ENCODE measurements at regions not wholly inside any gene's neighbourhood (a gene's known extent, or its start where the extent isn't known, plus 50 kb on each side); places are given as distances from the start of the nearest gene placed in this dataset.
A peak's percentile ranks its signal among the peaks of the same experiment; 100 is the strongest.

DNA sequence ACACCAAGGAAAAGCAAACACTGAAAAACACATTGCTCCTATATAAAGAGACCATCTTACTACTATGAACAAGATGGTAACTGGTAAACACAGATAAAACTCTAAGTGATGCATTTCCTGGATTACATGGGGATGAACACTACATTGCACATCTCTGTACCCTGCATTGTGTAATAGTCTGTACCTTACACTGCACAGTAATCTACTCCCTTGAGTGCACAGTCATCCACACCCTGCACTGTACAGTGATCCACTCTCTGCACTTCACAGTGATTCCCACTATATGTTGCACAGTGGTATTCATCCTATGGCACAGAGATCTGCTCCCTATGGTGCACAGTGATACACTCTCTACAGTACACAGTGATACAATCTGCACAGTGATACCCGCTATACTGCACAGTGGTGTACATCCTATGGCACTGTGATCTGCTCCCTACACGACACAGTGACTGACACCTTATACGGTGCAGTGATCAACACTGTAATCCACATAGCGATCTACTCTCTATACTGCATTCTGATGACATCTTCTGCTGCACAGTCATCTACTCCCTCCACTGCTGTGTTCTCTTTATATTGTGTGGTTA is 462.2 kb upstream of the RGPD4 start:
- no peak for DNase-seq

- DNase-seq, result no peak
These were observed 452.4 kb upstream of the RGPD4 start for GRCh38 chr2:107374249-107374648.

DNA sequence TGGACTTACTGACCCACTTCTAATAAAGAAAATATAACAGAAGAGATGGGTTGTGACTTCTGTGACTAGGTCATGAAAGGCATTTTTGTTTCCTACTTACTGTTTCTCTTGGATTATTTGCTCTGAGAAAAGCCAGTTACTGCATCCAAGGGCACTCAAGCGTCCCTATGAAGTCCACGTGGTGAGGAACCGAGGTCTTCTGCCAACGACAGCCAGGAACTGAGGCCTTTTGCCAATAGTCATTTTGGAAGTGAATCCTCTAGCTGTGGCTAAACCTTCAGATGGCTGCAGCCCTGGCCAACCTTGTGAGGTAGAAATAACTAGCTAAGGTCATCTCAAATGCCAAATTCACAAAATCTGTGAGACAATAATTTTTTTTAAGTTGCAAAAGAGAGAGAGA is 449.8 kb upstream of the RGPD4 start:
- peak in 4 of 58 donors; percentile 2 to 12 (median 4) for DNase-seq

DNA sequence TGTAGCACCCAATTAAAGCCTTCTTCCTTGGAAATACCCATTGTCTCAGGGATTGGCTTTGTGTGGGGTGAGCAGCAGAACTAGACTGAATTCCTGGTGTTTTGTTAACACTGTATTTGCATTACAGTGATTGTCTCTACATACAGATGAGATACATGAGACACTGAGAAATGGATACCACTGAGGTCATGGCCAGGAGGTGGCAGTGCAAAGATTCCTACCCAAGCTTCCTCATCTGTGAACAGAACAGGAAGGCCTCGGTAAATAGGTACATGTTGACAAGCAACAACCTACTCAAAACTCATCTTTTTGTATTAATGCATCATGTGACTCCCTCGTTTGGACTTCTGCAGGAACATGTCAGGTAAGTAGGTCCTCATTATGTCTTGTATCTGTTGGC is 445.8 kb upstream of the RGPD4 start:
- DNase-seq, result no peak

GRCh38 chr2:107383691-107384090 is 443.0 kb upstream of the RGPD4 start:
- peak in 36 of 58 donors; percentile 1 to 78 (median 32) for DNase-seq

DNA sequence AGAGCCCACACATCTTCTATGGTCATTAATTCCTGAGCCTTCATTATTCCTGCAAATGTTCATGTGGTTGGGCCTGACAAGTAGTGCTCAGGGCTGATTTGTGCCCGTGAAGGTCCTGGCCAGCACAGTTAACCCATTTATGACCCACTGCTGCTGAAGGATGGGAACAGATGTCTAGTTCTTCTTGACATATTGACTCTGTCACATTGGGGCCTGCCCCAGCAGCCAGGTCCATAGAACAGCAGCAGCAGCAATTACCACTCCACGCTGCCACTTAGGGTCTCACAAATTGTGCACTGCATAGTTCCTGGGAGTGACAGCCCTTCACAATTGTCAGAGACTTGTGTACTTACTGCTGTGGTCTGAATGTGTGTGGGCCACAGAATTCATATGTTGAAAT is 442.3 kb upstream of the RGPD4 start:
- no peak for DNase-seq

GRCh38 chr2:107385921-107386320 is 440.8 kb upstream of the RGPD4 start:
- no peak for DNase-seq

- peak in 1 of 58 donors; percentile 1 for DNase-seq
These were observed 434.4 kb upstream of the RGPD4 start for GRCh38 chr2:107392241-107392704.

DNA sequence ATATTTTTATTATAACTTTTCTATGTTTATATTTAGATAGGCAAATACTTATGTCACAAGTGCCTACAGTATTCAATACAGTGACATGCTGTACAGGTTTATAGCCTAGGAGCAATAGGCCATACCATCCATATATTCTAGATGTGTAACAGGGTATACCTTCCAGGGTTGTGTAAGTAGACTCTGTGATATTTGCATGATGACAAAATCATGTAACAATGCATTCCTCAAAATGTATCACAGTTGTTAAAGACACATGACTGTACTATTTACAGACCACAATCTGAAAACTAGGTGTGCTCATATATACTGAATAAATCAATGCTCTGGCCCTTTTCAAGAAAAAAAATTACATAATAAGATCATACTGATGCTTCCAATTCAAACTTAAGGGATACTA is 433.2 kb upstream of the RGPD4 start:
- DNase-seq, result no peak

GRCh38 chr2:107398683-107399082 is 428.0 kb upstream of the RGPD4 start:
- DNase-seq, result no peak

GRCh38 chr2:107402330-107402729 is 424.4 kb upstream of the RGPD4 start:
- DNase-seq, result no peak

DNA sequence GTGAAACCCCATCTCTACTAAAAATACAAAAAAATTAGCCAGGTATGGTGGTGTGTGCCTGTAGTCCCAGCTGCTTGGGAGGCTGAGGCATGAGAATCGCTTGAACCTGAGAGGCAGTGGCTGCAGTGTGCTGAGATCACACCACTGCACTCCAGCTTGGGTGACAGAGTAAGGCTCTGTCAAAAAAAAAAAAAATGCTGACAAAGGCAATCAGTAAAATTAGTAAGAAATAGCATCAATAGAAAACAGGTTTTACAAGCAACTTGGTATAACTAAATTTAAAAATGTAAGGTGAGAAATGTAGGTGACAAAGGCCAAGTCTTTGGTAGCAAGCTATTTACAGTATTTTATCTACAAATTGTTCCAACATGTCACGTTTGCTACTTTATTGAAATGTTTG is 421.4 kb upstream of the RGPD4 start:
- no peak for DNase-seq

DNA sequence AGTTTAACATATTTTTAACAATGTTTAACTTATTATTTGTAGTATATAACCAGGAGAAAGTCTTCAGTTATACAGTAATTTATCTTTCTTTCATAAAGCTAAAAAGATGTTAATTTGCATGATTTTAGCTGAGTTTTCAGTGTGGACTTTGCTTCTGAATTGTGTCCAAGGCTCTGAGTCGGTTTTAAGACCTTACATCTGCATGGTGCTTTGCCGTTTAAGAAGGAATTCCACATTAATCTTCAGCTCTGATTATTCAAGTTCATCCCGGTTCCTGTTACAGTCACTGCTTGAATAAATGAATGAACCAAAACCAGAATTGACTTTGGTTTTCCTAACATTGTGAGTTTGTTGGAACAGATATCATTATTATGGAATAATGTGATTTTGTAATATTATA is 419.7 kb upstream of the RGPD4 start:
- DNase-seq, result no peak

GRCh38 chr2:107407974-107408373 is 418.7 kb upstream of the RGPD4 start:
- no peak for DNase-seq

DNA sequence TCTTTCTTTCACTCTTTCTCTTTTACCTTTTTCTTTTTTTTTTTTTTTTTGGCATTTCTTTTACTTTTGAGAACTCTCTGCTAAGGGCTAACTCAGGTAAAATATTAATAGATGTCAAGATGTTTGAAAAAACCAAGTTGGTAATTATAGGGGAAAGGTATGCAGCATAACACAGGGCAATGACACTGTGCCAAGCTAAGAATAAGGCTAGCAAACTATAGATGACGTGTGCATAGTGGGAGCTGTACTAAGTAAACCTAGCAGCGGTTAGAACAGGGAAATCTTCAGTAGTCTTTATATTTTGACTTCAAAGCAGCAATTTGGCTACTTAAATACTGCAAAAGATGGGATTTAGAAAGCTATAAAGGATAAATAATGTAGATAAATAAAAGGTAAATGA is 415.4 kb upstream of the RGPD4 start:
- no peak for DNase-seq

DNA sequence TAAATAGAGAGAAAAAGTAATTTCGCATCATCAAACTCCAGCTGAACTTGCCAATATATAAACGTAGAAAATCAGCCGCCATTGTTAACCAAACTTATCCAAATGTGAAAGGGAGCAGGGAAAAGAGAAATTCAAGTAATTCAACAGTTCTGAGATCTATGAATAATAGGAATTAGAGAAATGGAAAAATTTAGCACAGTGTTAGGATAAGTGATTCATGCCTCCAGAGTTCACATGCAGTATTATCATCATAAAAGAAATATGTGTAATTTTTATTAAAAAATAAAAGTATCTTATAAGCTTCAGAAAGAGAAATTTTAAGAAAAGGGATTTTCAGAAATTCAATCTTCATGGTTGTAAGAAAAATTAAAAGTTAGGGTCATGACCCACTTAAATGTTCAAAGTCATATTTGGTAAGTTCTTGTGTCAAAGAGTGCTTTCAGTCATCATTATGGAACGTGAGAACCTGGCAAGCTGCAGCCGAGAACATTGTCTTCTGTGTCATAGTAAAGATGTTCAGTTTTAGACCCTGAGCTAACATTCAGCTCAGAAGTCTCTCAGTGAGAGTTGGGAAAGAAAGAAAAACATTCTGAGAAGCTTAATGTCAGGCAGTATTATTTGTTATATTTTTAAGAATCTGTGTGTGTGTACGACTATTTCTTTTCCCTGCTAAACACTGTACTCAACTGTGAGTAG is 414.3 kb upstream of the RGPD4 start:
- no peak for DNase-seq

- DNase-seq, result no peak
These were observed 413.7 kb upstream of the RGPD4 start for GRCh38 chr2:107412981-107413380.

DNA sequence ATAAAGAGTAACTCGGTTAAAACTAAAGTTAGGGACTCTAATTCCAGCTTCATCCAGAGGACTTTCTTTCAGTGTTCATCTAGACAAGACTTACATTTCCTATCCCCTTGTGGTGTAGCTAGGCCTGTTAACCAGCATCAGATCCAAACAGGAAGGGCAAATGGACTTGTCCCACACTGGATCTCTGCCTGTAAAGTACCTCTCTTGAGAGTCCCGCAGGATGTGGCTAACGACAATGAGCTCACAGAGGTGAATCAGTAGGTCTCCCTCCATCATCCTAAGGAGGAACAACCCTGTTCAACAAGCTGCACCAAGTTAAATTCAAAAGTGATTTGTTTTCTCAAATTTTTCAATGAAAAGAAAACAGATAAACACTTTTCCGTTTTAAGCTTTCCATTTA is 412.3 kb upstream of the RGPD4 start:
- DNase-seq, result no peak

GRCh38 chr2:107418708-107419107 is 408.0 kb upstream of the RGPD4 start:
- no peak for DNase-seq

DNA sequence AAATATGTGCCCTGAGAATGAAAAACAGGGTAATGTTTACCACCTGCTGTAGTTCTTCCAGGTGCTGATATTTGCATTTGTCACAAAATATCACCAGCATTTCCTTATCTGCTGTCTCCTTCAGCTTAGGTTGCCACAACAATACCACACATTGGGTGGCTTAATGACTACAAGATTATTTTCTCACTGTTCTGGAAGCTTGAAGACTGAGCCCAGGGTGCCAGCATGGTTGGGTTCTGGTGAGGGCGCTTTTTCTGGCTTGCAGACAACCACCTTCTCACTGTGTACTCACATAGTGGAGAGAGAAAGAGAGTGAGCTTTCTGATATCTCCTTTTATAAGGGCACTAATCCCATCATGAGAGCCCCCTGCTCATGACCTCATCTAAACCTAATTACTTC is 407.5 kb upstream of the RGPD4 start:
- DNase-seq, result no peak

DNA sequence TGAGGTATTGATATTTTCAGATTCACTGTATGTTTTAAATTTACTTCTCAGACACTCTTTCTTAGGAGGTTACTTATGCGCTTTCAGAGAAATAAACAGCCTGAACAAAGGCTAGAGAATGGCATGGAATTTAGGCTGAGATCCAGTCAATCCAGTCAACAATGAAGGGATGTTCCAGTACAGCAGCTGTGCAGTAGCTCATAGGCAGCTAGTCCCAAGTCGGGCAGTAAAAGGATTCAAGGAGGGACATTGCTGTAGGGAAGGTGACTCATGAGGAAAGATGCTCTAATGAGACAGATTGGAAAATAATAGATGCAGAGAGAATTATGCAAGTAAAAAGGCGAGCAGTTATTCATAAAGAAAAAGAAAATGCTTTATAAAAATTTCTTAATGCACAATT is 397.9 kb upstream of the RGPD4 start:
- no peak for DNase-seq

DNA sequence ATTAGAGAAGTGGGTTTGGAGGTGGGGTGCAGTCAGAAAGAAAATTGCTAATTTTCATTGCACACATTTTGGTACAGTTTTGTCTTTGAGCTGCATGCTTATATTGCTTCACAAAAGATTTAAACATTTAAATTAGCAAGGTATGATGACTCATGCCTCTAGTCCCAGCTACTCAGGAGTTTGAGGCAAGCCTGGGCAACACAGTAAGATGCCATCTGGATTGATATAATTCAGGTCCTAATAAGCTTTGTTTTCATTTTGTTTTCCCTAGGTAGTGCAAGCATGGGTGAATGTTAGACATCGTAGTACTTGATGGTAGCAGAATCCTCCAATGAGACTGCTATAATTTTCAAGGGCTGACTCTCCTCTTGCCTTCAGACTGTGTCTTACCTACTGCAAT is 396.7 kb upstream of the RGPD4 start:
- DNase-seq, result no peak

DNA sequence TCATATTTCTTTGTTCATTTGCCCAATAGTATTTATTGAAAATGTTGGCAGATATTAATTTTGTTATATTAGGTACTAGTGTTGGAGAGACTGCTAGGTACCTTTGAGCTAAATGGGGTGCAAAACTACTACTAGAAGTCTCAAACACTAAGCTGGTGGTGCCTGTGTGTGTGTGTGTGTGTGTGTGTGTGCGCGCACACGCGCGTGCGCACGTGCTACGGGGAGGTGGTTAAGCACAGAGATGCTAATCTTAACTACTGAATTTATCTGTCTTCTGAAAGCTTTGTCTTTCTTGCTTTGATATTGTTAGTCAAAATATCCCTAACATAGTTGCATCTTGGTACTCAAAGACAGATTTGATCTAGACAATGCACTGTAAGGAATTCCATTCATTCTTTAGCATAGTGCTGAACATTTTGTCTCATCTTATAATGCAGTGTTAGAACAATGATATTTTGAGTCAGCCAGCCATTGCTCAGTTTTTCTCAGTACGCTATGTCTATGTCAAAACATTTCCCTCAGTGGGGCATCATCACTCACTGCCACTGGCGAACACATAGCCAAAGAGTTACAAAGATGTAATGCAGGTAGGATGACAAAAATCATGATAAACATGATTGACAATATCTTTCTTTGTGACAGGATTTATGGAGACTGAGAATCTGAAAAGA is 396.0 kb upstream of the RGPD4 start:
- no peak for DNase-seq

All from anterior cingulate cortex (tissue), 58 donors.